Smooth muscle cell (in vitro differentiated cells): ENCODE measurements at regions not wholly inside any gene's neighbourhood (a gene's known extent, or its start where the extent isn't known, plus 50 kb on each side); places are given as distances from the start of the nearest gene placed in this dataset.

Source experiments
- DNase-seq: peaks from one replicate; lab custom pipeline; 2025; ENCODE audit not compliant: unreplicated experiment; lab: John Stamatoyannopoulos, UW
- H2AFZ ChIP-seq: fragments of 200-600 bp; sonication (generic); 2 replicates; pipeline ENCODE4 v1.6.0; 2016; ENCODE audit warnings: antibody characterized with exemption, low read depth, mild to moderate bottlenecking
- H3F3A ChIP-seq: fragments of 200-600 bp; sonication (generic); 2 replicates; pipeline ENCODE4 v1.6.0; 2017; ENCODE audit warnings: antibody characterized with exemption, low read depth
- H3K27ac ChIP-seq: fragments of 200-600 bp; sonication (generic); 2 replicates; pipeline ENCODE4 v1.5.1; 2016; ENCODE audit warnings: low read depth, mild to moderate bottlenecking
- H3K27me3 ChIP-seq: fragments of 200-600 bp; sonication (generic); 2 replicates; pipeline ENCODE4 v1.6.1; 2016; ENCODE audit warnings: low read depth, mild to moderate bottlenecking
- H3K36me3 ChIP-seq: fragments of 200-600 bp; sonication (generic); 2 replicates; pipeline ENCODE4 v1.5.1; 2016; ENCODE audit warnings: low read depth
- H3K4me1 ChIP-seq: fragments of 200-600 bp; sonication (generic); 2 replicates; pipeline ENCODE4 v1.5.1; 2016; ENCODE audit warnings: low read depth
- H3K4me2 ChIP-seq: fragments of 200-600 bp; sonication (generic); 2 replicates; pipeline ENCODE4 v1.6.0; 2016; ENCODE audit warnings: mild to moderate bottlenecking
- H3K4me3 ChIP-seq: fragments of 200-600 bp; sonication (generic); 2 replicates; pipeline ENCODE4 v1.5.1; 2016; ENCODE audit warnings: mild to moderate bottlenecking
- H3K79me2 ChIP-seq: fragments of 200-600 bp; sonication (generic); 2 replicates; pipeline ENCODE4 v1.6.0; 2016; ENCODE audit warnings: low read depth, mild to moderate bottlenecking
- H3K9ac ChIP-seq: fragments of 200-600 bp; sonication (generic); 2 replicates; pipeline ENCODE4 v1.6.0; 2016; ENCODE audit warnings: low read depth
- H3K9me3 ChIP-seq: fragments of 200-600 bp; sonication (generic); replicated peaks from 2 replicates; pipeline ENCODE4 v1.5.1; 2016; ENCODE audit warnings: low read depth
- H4K20me1 ChIP-seq: fragments of 200-600 bp; sonication (generic); 2 replicates; pipeline ENCODE4 v1.6.0; 2016; ENCODE audit warnings: low read depth
- WGBS: methylation state at CpG from one replicate; pipeline ENCODE4 v1.1.7; 2016; ENCODE audit warnings: low lambda C conversion rate; 5-methylcytosine and 5-hydroxymethylcytosine counted together
- TF ChIP-seq, protein P1 (sequence below): fragments of 200-600 bp; sonication (generic); IDR thresholded peaks from 2 replicates; pipeline ENCODE4 v1.5.1; 2017; ENCODE audit warnings: borderline replicate concordance, mild to moderate bottlenecking, antibody characterized with exemption; ENCODE audit not compliant: insufficient read depth, poor library complexity, severe bottlenecking

DNA sequence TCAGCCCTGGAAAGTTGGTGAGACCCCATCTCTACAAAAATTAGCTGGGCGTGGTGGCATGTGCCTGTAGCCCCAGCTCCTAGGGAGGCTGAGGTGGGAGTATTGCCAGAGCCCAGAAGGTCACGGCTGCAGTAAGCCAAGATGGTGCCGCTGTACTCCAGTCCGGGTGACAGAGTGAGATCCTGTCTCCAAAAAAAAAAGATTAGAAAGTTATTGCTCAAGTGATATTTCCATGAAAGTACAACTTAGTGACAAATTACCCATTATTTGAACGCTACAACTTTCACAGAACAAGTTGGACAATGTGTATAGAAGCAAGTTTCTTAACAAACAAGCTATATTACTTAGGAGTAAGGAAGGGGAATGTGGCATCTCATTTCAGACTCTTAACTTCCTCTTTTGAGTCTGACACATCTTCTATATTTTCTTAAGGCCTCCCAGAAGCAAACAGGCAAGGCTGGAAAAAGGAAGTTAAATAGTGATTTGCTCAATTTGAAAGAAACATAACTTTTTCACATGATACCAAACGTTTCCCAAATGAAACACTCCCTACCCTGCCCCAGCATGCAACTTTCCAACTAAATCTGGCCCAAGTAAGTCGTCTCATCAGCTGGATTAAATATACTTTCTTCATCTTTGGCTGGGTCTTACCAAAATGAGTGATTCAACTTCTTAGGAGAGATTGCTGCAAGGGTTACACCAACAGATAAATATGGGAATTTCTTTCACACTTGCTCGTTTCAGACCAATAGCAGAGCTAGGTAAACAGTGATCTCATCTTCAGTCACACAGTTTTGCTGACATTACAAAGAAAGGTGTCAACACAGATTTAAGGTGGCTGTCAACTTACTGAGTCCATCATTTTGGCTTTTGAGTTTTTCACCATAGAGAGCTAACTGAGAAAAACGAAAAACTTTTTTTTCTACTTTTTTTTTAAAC lies 66.3 kb upstream of the KLF6 start:
- TF ChIP-seq, protein P1, sequence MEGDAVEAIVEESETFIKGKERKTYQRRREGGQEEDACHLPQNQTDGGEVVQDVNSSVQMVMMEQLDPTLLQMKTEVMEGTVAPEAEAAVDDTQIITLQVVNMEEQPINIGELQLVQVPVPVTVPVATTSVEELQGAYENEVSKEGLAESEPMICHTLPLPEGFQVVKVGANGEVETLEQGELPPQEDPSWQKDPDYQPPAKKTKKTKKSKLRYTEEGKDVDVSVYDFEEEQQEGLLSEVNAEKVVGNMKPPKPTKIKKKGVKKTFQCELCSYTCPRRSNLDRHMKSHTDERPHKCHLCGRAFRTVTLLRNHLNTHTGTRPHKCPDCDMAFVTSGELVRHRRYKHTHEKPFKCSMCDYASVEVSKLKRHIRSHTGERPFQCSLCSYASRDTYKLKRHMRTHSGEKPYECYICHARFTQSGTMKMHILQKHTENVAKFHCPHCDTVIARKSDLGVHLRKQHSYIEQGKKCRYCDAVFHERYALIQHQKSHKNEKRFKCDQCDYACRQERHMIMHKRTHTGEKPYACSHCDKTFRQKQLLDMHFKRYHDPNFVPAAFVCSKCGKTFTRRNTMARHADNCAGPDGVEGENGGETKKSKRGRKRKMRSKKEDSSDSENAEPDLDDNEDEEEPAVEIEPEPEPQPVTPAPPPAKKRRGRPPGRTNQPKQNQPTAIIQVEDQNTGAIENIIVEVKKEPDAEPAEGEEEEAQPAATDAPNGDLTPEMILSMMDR = no peak
- Histone ChIP-seq H3K27ac (peak overlapping the region; percentile 100), H3K27me3 (no peaks in the 10 kb centered on the region), H4K20me1 (no peaks in the 10 kb centered on the region), H3K4me3 (peak overlapping the region; percentile 24), H3K36me3 (no peaks in the 10 kb centered on the region), H2AFZ (peak overlapping the region; percentile 4), H3K4me2 (peak overlapping the region; percentile 73), H3K9me3 (no peaks in the 10 kb centered on the region), H3K9ac (peak overlapping the region; percentile 93), H3F3A (peaks cover 13% of the 10 kb centered on the region), H3K79me2 (no peaks in the 10 kb centered on the region), H3K4me1 (peaks cover 18% of the 10 kb centered on the region)
- no peak for DNase-seq
- WGBS = 66% methylated on average over 9 of the region's 9 CpGs

DNA sequence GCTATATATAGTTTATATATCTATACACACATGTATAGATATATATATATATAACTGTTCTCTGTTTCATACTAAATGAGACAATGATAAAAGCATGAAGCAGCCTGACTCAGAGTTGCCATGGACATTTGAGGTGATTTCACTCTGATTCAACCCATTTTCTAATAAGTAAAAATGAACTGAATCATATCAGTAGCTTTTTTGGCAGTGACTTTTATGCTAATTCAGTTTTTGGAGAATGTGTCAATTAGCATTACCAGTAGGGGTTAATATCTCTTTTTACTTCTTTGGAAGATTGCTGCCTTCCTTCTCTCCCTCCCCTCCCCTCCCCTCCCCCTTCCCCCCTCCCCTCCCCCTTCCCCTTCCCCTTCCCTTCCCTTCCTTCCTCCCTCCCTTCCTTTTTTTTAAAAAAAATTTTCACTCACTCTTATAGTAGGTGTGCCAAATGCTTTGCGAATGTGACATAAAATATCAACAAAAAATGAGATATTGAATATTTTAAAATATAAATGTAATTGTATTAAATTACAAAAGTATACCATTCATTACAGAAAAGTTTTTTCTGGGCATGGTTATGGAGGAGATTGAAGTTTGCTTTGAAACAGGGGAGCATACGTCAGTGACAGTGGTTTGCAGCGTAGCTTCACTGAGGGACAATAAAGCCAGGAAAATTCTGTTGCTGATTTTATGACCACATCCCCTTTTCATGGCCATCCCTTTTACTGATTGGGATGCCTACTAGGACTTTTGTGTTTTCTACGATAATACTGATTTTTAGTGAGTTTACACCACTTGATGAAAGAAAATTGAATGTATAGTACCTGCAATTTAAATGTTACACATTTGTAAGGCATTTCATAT lies 64.0 kb upstream of the KLF6 start:
- H3K36me3 ChIP-seq = no peaks in the 10 kb centered on the region
- H3K27me3 ChIP-seq = no peaks in the 10 kb centered on the region
- 91% methylated on average over 4 of the region's 4 CpGs for WGBS
- no peak overlapping the region for H2AFZ ChIP-seq
- no peak overlapping the region for H3K27ac ChIP-seq
- H3F3A ChIP-seq = peaks cover 13% of the 10 kb centered on the region
- no peak for DNase-seq
- TF ChIP-seq, protein P1 = no peak
- no peaks in the 10 kb centered on the region for H3K9me3 ChIP-seq
- no peaks in the 10 kb centered on the region for H4K20me1 ChIP-seq
- peaks cover 18% of the 10 kb centered on the region for H3K4me1 ChIP-seq
- H3K9ac ChIP-seq = no peak overlapping the region
- H3K4me2 ChIP-seq = no peak overlapping the region
- no peak overlapping the region for H3K4me3 ChIP-seq
- H3K79me2 ChIP-seq = no peaks in the 10 kb centered on the region

DNA sequence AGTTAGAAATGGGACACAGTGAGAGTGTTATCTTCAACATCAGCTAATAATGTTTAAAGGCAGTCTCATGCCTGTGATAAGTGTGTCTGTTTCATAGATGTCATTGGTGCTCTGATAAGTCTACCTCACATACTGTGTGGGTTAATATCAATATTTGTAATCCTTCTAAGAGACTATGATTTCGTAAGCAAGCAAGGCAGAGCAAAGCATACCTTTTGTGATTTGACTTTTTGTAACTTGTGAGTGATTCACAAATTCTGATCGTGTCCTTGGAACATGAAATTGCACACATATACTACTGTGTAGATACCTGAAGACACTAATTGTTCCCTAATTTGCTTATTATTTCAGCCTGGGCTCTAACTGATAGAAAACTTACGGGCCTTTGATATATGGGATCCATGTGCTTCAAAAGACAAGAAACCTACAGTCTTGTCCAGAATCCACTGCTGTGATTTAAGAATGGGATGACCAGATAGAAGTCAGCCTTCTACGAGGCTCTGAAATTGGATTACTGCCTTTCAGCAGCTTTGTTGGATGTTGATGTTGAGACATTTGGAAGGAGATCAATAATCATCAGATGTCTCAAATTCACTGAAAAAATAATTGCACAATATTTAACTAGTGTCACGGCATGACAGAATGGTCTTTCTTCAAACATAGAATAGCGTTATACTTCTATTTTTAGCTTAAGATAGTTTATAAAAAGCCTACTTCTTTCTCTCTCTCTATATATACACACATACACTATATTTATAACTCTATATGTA lies 63.2 kb upstream of the KLF6 start:
- Histone ChIP-seq H3K9ac (no peak overlapping the region), H3K27ac (no peak overlapping the region), H3K79me2 (no peaks in the 10 kb centered on the region), H4K20me1 (no peaks in the 10 kb centered on the region), H3K4me1 (peaks cover 15% of the 10 kb centered on the region), H3K9me3 (no peaks in the 10 kb centered on the region), H3F3A (peaks cover 13% of the 10 kb centered on the region), H2AFZ (no peak overlapping the region), H3K36me3 (no peaks in the 10 kb centered on the region), H3K4me3 (no peak overlapping the region), H3K4me2 (no peak overlapping the region), H3K27me3 (no peaks in the 10 kb centered on the region)
- TF ChIP-seq, protein P1 = no peak
- 88% methylated on average over 6 of the region's 6 CpGs for WGBS
- DNase-seq = no peak
